A549 (cell line): ENCODE measurements at regions not wholly inside any gene's neighbourhood (a gene's known extent, or its start where the extent isn't known, plus 50 kb on each side); places are given as distances from the start of the nearest gene placed in this dataset.

ENCODE experiments used
- ATAC-seq, 2 experiments: fragments of 200-7000 bp in 1 of 2; fragments of >200 bp in 1 of 2; cut with Nextera tagmentation in 1 of 2; cut with Tn5 transposase in 1 of 2; 3 replicates each; pipeline versions ENCODE4 v1.8.0 to v1.9.1; 2018 to 2020; ENCODE audit warnings: mild to moderate bottlenecking in 1 of 2, moderate library complexity in 1 of 2
- CTCF ChIA-PET: fragments of 300-600 bp; sonication (Branson Sonifier 250); formaldehyde crosslinking; extraction: SDS; loops from one replicate; lab custom pipeline; 2021; ENCODE audit warnings: antibody characterized with exemption, inconsistent platforms; lab: Yijun Ruan, JAX
- POLR2A ChIA-PET: fragments of 350-600 bp; formaldehyde crosslinking; extraction: SDS; loops from one replicate; lab custom pipeline; 2021; ENCODE audit warnings: antibody characterized with exemption, inconsistent platforms; lab: Yijun Ruan, JAX
- DNase-seq, 2 experiments: peaks; one replicate each; pipeline versions ENCODE4 v3.0.0 to v3.0.0-alpha.2; 2011 to 2016; ENCODE audit warnings: low read depth in 1 of 2, low spot score in 1 of 2
- FAIRE-seq: peaks from 2 replicates; lab custom pipeline; 2011; peaks lifted over from hg19 to GRCh38; lab: Jason Lieb, UNC
- H3K27ac ChIP-seq, 2 experiments: fragments of >200 bp; sonication (Bioruptor Twin); formaldehyde crosslinking; 3 replicates each; pipeline ENCODE4 v1.5.1; 2016 to 2017
- H3K4me1 ChIP-seq: fragments of >200 bp; sonication (Bioruptor Twin); formaldehyde crosslinking; 3 replicates; pipeline ENCODE4 v1.6.1; 2016
- H3K4me2 ChIP-seq: fragments of >200 bp; sonication (Bioruptor Twin); formaldehyde crosslinking; 3 replicates; pipeline ENCODE4 v1.6.1; 2016
- H3K4me3 ChIP-seq: fragments of >200 bp; sonication (Bioruptor Twin); formaldehyde crosslinking; 3 replicates; pipeline ENCODE4 v1.5.1; 2016
- H3K9me3 ChIP-seq: fragments of >200 bp; sonication (Bioruptor Twin); formaldehyde crosslinking; 3 replicates; pipeline ENCODE4 v1.6.1; 2016
- BHLHE40 ChIP-seq: IDR thresholded peaks from 2 replicates; pipeline ENCODE4 v1.6.1; 2012; ENCODE audit warnings: low read depth, low read length, inconsistent platforms
- CHD4 ChIP-seq: fragments of 200-600 bp; sonication (generic); IDR thresholded peaks from 2 replicates; pipeline ENCODE4 v1.6.1; 2016; ENCODE audit warnings: antibody characterized with exemption, mild to moderate bottlenecking, borderline replicate concordance
- CTCF ChIP-seq: fragments of >200 bp; sonication (Bioruptor Twin); formaldehyde crosslinking; IDR thresholded peaks from 3 replicates; pipeline ENCODE4 v1.5.1; 2016
- EHF ChIP-seq: fragments of 250-450 bp; sonication (Bioruptor Pico); IDR thresholded peaks from 2 replicates; pipeline ENCODE4 v1.5.0; 2020; ENCODE audit warnings: mild to moderate bottlenecking
- ELK1 ChIP-seq: fragments of 150-350 bp; IDR thresholded peaks from 2 replicates; pipeline ENCODE4 v1.6.1; 2014; ENCODE audit warnings: low read depth, mild to moderate bottlenecking, low read length
- EP300 ChIP-seq, 2 experiments: fragments of >200 bp; sonication (Bioruptor Twin); formaldehyde crosslinking; IDR thresholded peaks; 2 replicates in 1 of 2; 3 replicates in 1 of 2; pipeline ENCODE4 v1.6.1; 2016 to 2017
- FOSL2 ChIP-seq, 2 experiments: fragments of 450-650 bp in 1 of 2; fragments of >200 bp in 1 of 2; sonication (Bioruptor Twin) in 1 of 2; formaldehyde crosslinking; IDR thresholded peaks; 2 replicates each; pipeline versions ENCODE4 v1.5.0 to v1.6.1; 2016 to 2020; ENCODE audit warnings: mild to moderate bottlenecking in 1 of 2, moderate library complexity in 1 of 2
- FOXS1 ChIP-seq: fragments of 250-450 bp; sonication (Bioruptor Pico); IDR thresholded peaks from 2 replicates; pipeline ENCODE4 v1.5.0; 2020; ENCODE audit warnings: mild to moderate bottlenecking, moderate library complexity
- HDAC2 ChIP-seq: fragments of 200-600 bp; sonication (generic); IDR thresholded peaks from 2 replicates; pipeline ENCODE4 v1.6.1; 2016
- HMGXB4 ChIP-seq: fragments of 250-450 bp; sonication (Bioruptor Pico); IDR thresholded peaks from 2 replicates; pipeline ENCODE4 v1.5.0; 2021; ENCODE audit warnings: mild to moderate bottlenecking, moderate library complexity, borderline replicate concordance
- KDM5A ChIP-seq: fragments of 200-600 bp; sonication (generic); IDR thresholded peaks from 2 replicates; pipeline ENCODE4 v1.6.1; 2016; ENCODE audit warnings: antibody characterized with exemption, mild to moderate bottlenecking
- MAX ChIP-seq: IDR thresholded peaks from 2 replicates; pipeline ENCODE4 v1.6.1; 2012
- MAZ ChIP-seq: fragments of 150-350 bp; IDR thresholded peaks from 2 replicates; pipeline ENCODE4 v1.6.1; 2014; ENCODE audit warnings: antibody characterized with exemption, low read depth, low read length, borderline replicate concordance
- MYC ChIP-seq: IDR thresholded peaks from 2 replicates; pipeline ENCODE4 v1.6.1; 2012; ENCODE audit warnings: mild to moderate bottlenecking, inconsistent platforms, low read length, improper control_type of control experiment, borderline replicate concordance
- NFE2L2 ChIP-seq: fragments of 150-350 bp; conservative IDR thresholded peaks from 2 replicates; pipeline ENCODE4 v1.6.1; 2014; ENCODE audit warnings: low read length
- NPAS2 ChIP-seq: fragments of 250-450 bp; sonication (Bioruptor Pico); IDR thresholded peaks from 2 replicates; pipeline ENCODE4 v1.8.0; 2022; ENCODE audit warnings: mild to moderate bottlenecking, moderate library complexity, borderline replicate concordance
- NR3C1 ChIP-seq: fragments of >200 bp; sonication (Bioruptor Twin); formaldehyde crosslinking; IDR thresholded peaks from 3 replicates; pipeline ENCODE4 v1.6.1; 2017
- PBX3 ChIP-seq: IDR thresholded peaks from 2 replicates; pipeline ENCODE4 v1.6.1; 2012
- RAD21 ChIP-seq, 2 experiments: fragments of >200 bp in 1 of 2; sonication (Bioruptor Twin) in 1 of 2; formaldehyde crosslinking in 1 of 2; IDR thresholded peaks in 1 of 2; conservative IDR thresholded peaks in 1 of 2; 2 replicates in 1 of 2; 3 replicates in 1 of 2; pipeline ENCODE4 v1.6.1; 2012 to 2018; ENCODE audit warnings: inconsistent platforms in 1 of 2
- RCOR1 ChIP-seq: fragments of 150-350 bp; IDR thresholded peaks from 2 replicates; pipeline ENCODE4 v1.6.1; 2014; ENCODE audit warnings: antibody characterized with exemption, low read length, low read depth
- SMC3 ChIP-seq: fragments of >200 bp; sonication (Bioruptor Twin); formaldehyde crosslinking; IDR thresholded peaks from 3 replicates; pipeline ENCODE4 v1.6.1; 2018; ENCODE audit warnings: inconsistent platforms
- TFCP2L1 ChIP-seq: fragments of 250-450 bp; sonication (Bioruptor Pico); IDR thresholded peaks from 2 replicates; pipeline ENCODE4 v1.5.0; 2021; ENCODE audit warnings: mild to moderate bottlenecking
- ZC3H11A ChIP-seq: fragments of 450-650 bp; IDR thresholded peaks from 2 replicates; pipeline ENCODE4 v1.6.1; 2014; ENCODE audit warnings: antibody characterized with exemption, mild to moderate bottlenecking
- ZFP36 ChIP-seq: fragments of 450-650 bp; IDR thresholded peaks from 2 replicates; pipeline ENCODE4 v1.6.1; 2014; ENCODE audit warnings: borderline replicate concordance; ENCODE audit not compliant: partially characterized antibody
- ZNF302 ChIP-seq: fragments of 250-450 bp; sonication (Bioruptor Pico); IDR thresholded peaks from 2 replicates; pipeline ENCODE4 v1.9.0; 2021; ENCODE audit warnings: inconsistent platforms, mild to moderate bottlenecking, moderate library complexity
- WGBS: methylation state at CpG from one replicate; pipeline ENCODE4 v1.1.6; 2017; ENCODE audit errors: missing lambda C conversion rate; 5-methylcytosine and 5-hydroxymethylcytosine counted together

GRCh38 chr10:56507033-56507432 lies 146.0 kb upstream of the ZWINT start:
- H3K9me3 ChIP-seq: no peaks in the 10 kb centered on the region
- no peak overlapping the region for H3K4me3 ChIP-seq
- H3K27ac ChIP-seq: no peak overlapping the region
- CTCF ChIA-PET: no interaction called here
- DNase-seq (no peak), FAIRE-seq (no peak), ATAC-seq (no peak)
- POLR2A ChIA-PET: no interaction called here
- TF ChIP-seq HDAC2 (no peak), NR3C1 (no peak), ZFP36 (no peak), HMGXB4 (CRISPR knock-in tag) (no peak), RCOR1 (no peak), BHLHE40 (no peak), ZC3H11A (no peak)
- H3K4me2 ChIP-seq: no peak overlapping the region
- WGBS: 8% methylated on average over 3 of the region's 3 CpGs
- H3K4me1 ChIP-seq: no peaks in the 10 kb centered on the region

- H3K9me3 ChIP-seq: no peaks in the 10 kb centered on the region
- no peak for ATAC-seq
- no peak for TF ChIP-seq CTCF
- TF ChIP-seq MAZ: no peak
- no peak for TF ChIP-seq EP300 (IDR thresholded peaks at IDR 0.05)
- TF ChIP-seq NPAS2 (CRISPR knock-in tag): no peak
- no peak for TF ChIP-seq ELK1
- TF ChIP-seq CHD4: no peak
- TF ChIP-seq MYC: no peak
- TF ChIP-seq ZNF302: no peak
- TF ChIP-seq, all 56 proteins: peak for 0
- FAIRE-seq (no peak), DNase-seq (no peak)
- H3K4me3 ChIP-seq: no peak overlapping the region
- POLR2A ChIA-PET: no interaction called here
- 52% methylated on average over 3 of the region's 3 CpGs for WGBS
- no peak overlapping the region for H3K4me2 ChIP-seq
- CTCF ChIA-PET: no interaction called here
- no peaks in the 10 kb centered on the region for H3K4me1 ChIP-seq
- no peak overlapping the region for H3K27ac ChIP-seq
These were observed 144.5 kb upstream of the ZWINT start for GRCh38 chr10:56505555-56505954.

- H3K27ac ChIP-seq: no peak overlapping the region
- H3K9me3 ChIP-seq: no peaks in the 10 kb centered on the region
- WGBS: 4% methylated on average over 2 of the region's 2 CpGs
- ATAC-seq (no peak), FAIRE-seq (no peak), DNase-seq (no peak)
- no peaks in the 10 kb centered on the region for H3K4me1 ChIP-seq
- CTCF ChIA-PET: no interaction called here
- no peak for TF ChIP-seq FOXS1
- H3K4me2 ChIP-seq: no peak overlapping the region
- POLR2A ChIA-PET: no interaction called here
- H3K4me3 ChIP-seq: no peak overlapping the region
These were observed 135.1 kb upstream of the ZWINT start for GRCh38 chr10:56496186-56496486.

GRCh38 chr10:56487746-56488145 lies 126.7 kb upstream of the ZWINT start:
- ATAC-seq (no peak), FAIRE-seq (no peak), DNase-seq (no peak)
- H3K27ac ChIP-seq: no peak overlapping the region
- H3K4me2 ChIP-seq: no peak overlapping the region
- no peaks in the 10 kb centered on the region for H3K9me3 ChIP-seq
- H3K4me1 ChIP-seq: no peaks in the 10 kb centered on the region
- POLR2A ChIA-PET: no interaction called here
- WGBS: 0% methylated on average over 1 of the region's 3 CpGs
- CTCF ChIA-PET: interaction anchor here (0.5 kb wide), 1 partner anchor 421 kb away, joined by 3 read pairs; no protein-coding TSS in a partner anchor
- no peak overlapping the region for H3K4me3 ChIP-seq
- TF ChIP-seq KDM5A (no peak), NPAS2 (CRISPR knock-in tag) (no peak), EHF (no peak), CHD4 (no peak), PBX3 (no peak), NFE2L2 (no peak), RAD21 (conservative IDR thresholded peaks at IDR 0.05 in 1 of 2, IDR thresholded peaks at IDR 0.05 in 1 of 2) (no peak), FOSL2 (IDR thresholded peaks at IDR 0.05) (no peak), FOSL2 (CRISPR knock-in tag; IDR thresholded peaks at IDR 0.05) (no peak), TFCP2L1 (CRISPR knock-in tag) (no peak), MAX (no peak), HMGXB4 (CRISPR knock-in tag) (no peak), SMC3 (no peak)
